Osteoblast (primary cell): ENCODE measurements at regions not wholly inside any gene's neighbourhood (a gene's known extent, or its start where the extent isn't known, plus 50 kb on each side); places are given as distances from the start of the nearest gene placed in this dataset.

Experiments used
- DNase-seq: peaks from one replicate; pipeline ENCODE4 v3.0.0; 2011; ENCODE audit warnings: low spot score, mixed read lengths; ENCODE audit not compliant: insufficient read length; ENCODE audit errors: missing footprints
- H2AFZ ChIP-seq: 2 replicates; pipeline ENCODE4 v1.6.0; 2011; ENCODE audit warnings: mild to moderate bottlenecking, low read length
- H3K27ac ChIP-seq: 2 replicates; pipeline ENCODE4 v1.5.1; 2011; ENCODE audit warnings: mild to moderate bottlenecking, low read depth, low read length, moderate library complexity
- H3K27me3 ChIP-seq: 2 replicates; pipeline ENCODE4 v1.6.0; 2012; ENCODE audit warnings: mild to moderate bottlenecking, control low read depth, inconsistent platforms, low read length, moderate library complexity; ENCODE audit not compliant: insufficient read depth
- H3K36me3 ChIP-seq: 2 replicates; pipeline ENCODE4 v1.5.1; 2011; ENCODE audit warnings: mild to moderate bottlenecking, low read length, control low read depth, moderate library complexity; ENCODE audit not compliant: insufficient read depth
- H3K4me1 ChIP-seq: 2 replicates; pipeline ENCODE4 v1.5.1; 2011; ENCODE audit warnings: mild to moderate bottlenecking, low read length, control low read depth, moderate library complexity; ENCODE audit not compliant: insufficient read depth
- H3K4me2 ChIP-seq: 2 replicates; pipeline ENCODE4 v1.6.0; 2011; ENCODE audit warnings: mild to moderate bottlenecking, low read length; ENCODE audit not compliant: insufficient read depth
- H3K4me3 ChIP-seq: fragments of 200-600 bp; sonication (generic); 3 replicates; pipeline ENCODE4 v1.5.1; 2012; ENCODE audit warnings: mild to moderate bottlenecking, low read length, inconsistent platforms; ENCODE audit not compliant: insufficient read depth
- H3K79me2 ChIP-seq: 2 replicates; pipeline ENCODE4 v1.6.0; 2012; ENCODE audit warnings: mild to moderate bottlenecking, low read length, control low read depth, inconsistent platforms; ENCODE audit not compliant: insufficient read depth
- H3K9me3 ChIP-seq: 2 replicates; pipeline ENCODE4 v1.5.1; 2011; ENCODE audit warnings: low read depth, low read length, control low read depth
- H4K20me1 ChIP-seq: 2 replicates; pipeline ENCODE4 v1.6.0; 2012; ENCODE audit warnings: mild to moderate bottlenecking, low read length, control low read depth; ENCODE audit not compliant: insufficient read depth
- CTCF ChIP-seq: IDR thresholded peaks from 2 replicates; pipeline ENCODE4 v1.5.1; 2011; ENCODE audit warnings: mild to moderate bottlenecking, low read depth, low read length, moderate library complexity; ENCODE audit errors: extremely low read depth

DNA sequence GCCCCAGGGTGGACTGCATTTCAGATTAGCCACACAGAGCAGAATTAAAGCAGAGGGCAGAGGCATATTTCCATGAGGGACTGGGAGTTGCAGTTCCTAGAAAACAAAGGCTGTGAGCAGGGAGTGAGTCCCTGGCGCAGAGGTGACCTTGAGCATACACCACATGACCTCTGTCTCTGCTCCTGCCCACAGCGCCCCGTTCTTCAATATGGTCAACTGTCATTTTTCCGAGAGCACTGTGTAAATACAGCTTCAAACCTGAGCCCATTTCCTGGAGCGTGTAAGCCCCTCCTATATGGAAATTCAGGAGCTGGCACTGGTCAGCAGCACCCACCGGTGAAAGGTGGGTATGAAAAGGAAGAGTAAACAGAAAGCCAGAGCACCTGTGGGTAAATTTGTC is 192.2 kb upstream of the PELI2 start:
- H3K4me3 ChIP-seq: no peak overlapping the region
- no peak for TF ChIP-seq CTCF
- H3K4me2 ChIP-seq: no peak overlapping the region
- H4K20me1 ChIP-seq: no peaks in the 10 kb centered on the region
- H3K36me3 ChIP-seq: no peaks in the 10 kb centered on the region
- H2AFZ ChIP-seq: no peak overlapping the region
- no peaks in the 10 kb centered on the region for H3K79me2 ChIP-seq
- H3K4me1 ChIP-seq: no peaks in the 10 kb centered on the region
- H3K9me3 ChIP-seq: no peaks in the 10 kb centered on the region
- H3K27me3 ChIP-seq: peaks cover 9% of the 10 kb centered on the region
- no peak for DNase-seq
- H3K27ac ChIP-seq: no peak overlapping the region

DNA sequence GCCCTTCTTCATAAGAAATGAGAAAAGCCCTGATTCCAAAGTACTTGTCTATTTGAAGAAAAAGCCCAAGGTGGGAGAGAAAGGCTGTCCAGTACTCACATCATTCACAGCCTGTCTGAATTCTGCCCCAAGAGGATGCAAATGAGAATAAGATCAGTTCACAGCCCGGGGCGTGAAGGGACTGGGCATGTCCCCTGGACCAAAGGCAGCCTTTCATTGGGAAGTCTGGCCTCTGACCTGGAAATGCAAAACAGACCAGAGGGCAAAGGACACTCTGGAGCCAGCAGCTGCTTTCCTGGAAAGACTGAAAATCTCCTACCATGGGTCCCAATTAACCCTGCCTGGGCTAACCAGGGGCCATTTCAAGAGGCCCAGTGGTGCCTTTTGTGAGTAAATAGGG is 191.2 kb upstream of the PELI2 start:
- Histone ChIP-seq H3K4me3 (no peak overlapping the region), H3K36me3 (no peaks in the 10 kb centered on the region), H3K27ac (no peak overlapping the region), H3K4me2 (no peak overlapping the region), H3K79me2 (no peaks in the 10 kb centered on the region), H2AFZ (no peak overlapping the region), H3K4me1 (no peaks in the 10 kb centered on the region), H4K20me1 (no peaks in the 10 kb centered on the region), H3K27me3 (peaks cover 7% of the 10 kb centered on the region), H3K9me3 (no peaks in the 10 kb centered on the region)
- TF ChIP-seq CTCF: no peak
- no peak for DNase-seq

- peaks cover 6% of the 10 kb centered on the region for H3K27me3 ChIP-seq
- no peak overlapping the region for H3K27ac ChIP-seq
- H3K4me2 ChIP-seq: no peak overlapping the region
- H3K9me3 ChIP-seq: no peaks in the 10 kb centered on the region
- H3K36me3 ChIP-seq: no peaks in the 10 kb centered on the region
- no peak for TF ChIP-seq CTCF
- no peak overlapping the region for H2AFZ ChIP-seq
- DNase-seq: no peak
- no peak overlapping the region for H3K4me3 ChIP-seq
- H4K20me1 ChIP-seq: no peaks in the 10 kb centered on the region
- H3K4me1 ChIP-seq: no peaks in the 10 kb centered on the region
- H3K79me2 ChIP-seq: no peaks in the 10 kb centered on the region
Observed at GRCh38 chr14:55928276-55928675, 189.9 kb upstream of the PELI2 start.

DNA sequence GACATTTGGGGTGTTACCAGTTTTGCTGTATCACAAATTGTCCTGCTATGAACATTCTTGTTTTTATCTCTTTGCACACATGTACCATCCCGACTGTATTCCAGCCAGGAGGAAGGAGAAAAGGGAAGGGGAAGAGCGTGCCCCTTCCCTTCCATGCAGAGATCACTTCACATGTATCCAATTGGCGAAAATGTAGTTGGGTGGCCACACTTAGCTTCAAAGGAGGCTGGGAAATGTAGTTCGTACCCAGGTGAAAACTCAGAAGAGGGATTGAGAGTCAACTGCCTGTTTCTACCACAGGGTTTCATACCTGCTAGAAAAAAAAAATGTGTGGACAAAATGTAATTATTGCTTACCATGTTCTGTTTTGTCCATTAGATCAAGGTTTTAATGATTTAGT is 189.1 kb upstream of the PELI2 start:
- H3K36me3 ChIP-seq: no peaks in the 10 kb centered on the region
- H3K27me3 ChIP-seq: peaks cover 6% of the 10 kb centered on the region
- H2AFZ ChIP-seq: no peak overlapping the region
- no peak overlapping the region for H3K4me3 ChIP-seq
- no peak for DNase-seq
- H4K20me1 ChIP-seq: no peaks in the 10 kb centered on the region
- H3K27ac ChIP-seq: no peak overlapping the region
- TF ChIP-seq CTCF: no peak
- H3K4me1 ChIP-seq: no peaks in the 10 kb centered on the region
- no peaks in the 10 kb centered on the region for H3K79me2 ChIP-seq
- no peaks in the 10 kb centered on the region for H3K9me3 ChIP-seq
- no peak overlapping the region for H3K4me2 ChIP-seq
